Activated CD8-positive, alpha-beta T cell treated with anti-CD3 and anti-CD28 coated beads, Interleukin-2, amount 10 ng/mL, durations not matched to agents 7 days and 5 days (primary cell): ENCODE measurements at regions not wholly inside any gene's neighbourhood (a gene's known extent, or its start where the extent isn't known, plus 50 kb on each side); places are given as distances from the start of the nearest gene placed in this dataset.

Experiments used
- ATAC-seq: fragments of 150-1000 bp; cut with Tn5 transposase; one replicate; pipeline ENCODE4 v1.10.0; 2021; ENCODE audit warnings: moderate library complexity
- CTCF ChIA-PET: fragments of 350-600 bp; sonication (Branson Sonifier 250); formaldehyde crosslinking; loops from one replicate; lab custom pipeline; 2021; ENCODE audit warnings: antibody characterized with exemption; lab: Charles Lee
- POLR2A ChIA-PET: fragments of 350-600 bp; sonication (Branson Sonifier 250); formaldehyde crosslinking; loops from one replicate; lab custom pipeline; 2021; ENCODE audit warnings: antibody characterized with exemption; lab: Charles Lee
- DNase-seq: peaks from one replicate; pipeline ENCODE4 v3.0.0-alpha.2; 2020
- H3K27ac Mint-ChIP-seq: one replicate; pipeline ENCODE4 v1.8.0; 2021; ENCODE audit warnings: mild to moderate bottlenecking, mixed read lengths
- H3K27me3 Mint-ChIP-seq: one replicate; pipeline ENCODE4 v1.8.0; 2021; ENCODE audit warnings: low read depth, mixed read lengths
- H3K36me3 Mint-ChIP-seq: one replicate; pipeline ENCODE4 v1.8.0; 2021; ENCODE audit warnings: low read depth, mixed read lengths
- H3K4me1 Mint-ChIP-seq: one replicate; pipeline ENCODE4 v1.8.0; 2021; ENCODE audit warnings: low read depth, mixed read lengths
- H3K4me3 Mint-ChIP-seq: one replicate; pipeline ENCODE4 v1.8.0; 2021; ENCODE audit warnings: mild to moderate bottlenecking, mixed read lengths
- H3K9me3 Mint-ChIP-seq: one replicate; pipeline ENCODE4 v1.8.0; 2022; ENCODE audit warnings: mixed read lengths; ENCODE audit not compliant: insufficient read depth

- Mint-ChIP-seq H3K27ac (no peak overlapping the region), H3K27me3 (no peaks in the 10 kb centered on the region), H3K36me3 (no peaks in the 10 kb centered on the region), H3K4me1 (no peaks in the 10 kb centered on the region), H3K9me3 (peaks cover 3% of the 10 kb centered on the region), H3K4me3 (no peak overlapping the region)
- ATAC-seq (no peak), DNase-seq (no peak)
- CTCF ChIA-PET, result no interaction called here
- POLR2A ChIA-PET, result no interaction called here
Observed at GRCh38 chr10:106311590-106311989, 852.9 kb downstream of the SORCS1 start.

- H3K4me3 Mint-ChIP-seq, result no peak overlapping the region
- CTCF ChIA-PET, result no interaction called here
- H3K27me3 Mint-ChIP-seq, result no peaks in the 10 kb centered on the region
- peaks cover 3% of the 10 kb centered on the region for H3K9me3 Mint-ChIP-seq
- no peaks in the 10 kb centered on the region for H3K36me3 Mint-ChIP-seq
- ATAC-seq (no peak), DNase-seq (no peak)
- H3K27ac Mint-ChIP-seq, result no peak overlapping the region
- POLR2A ChIA-PET, result no interaction called here
- H3K4me1 Mint-ChIP-seq, result no peaks in the 10 kb centered on the region
Observed at GRCh38 chr10:106310596-106310995, 853.9 kb downstream of the SORCS1 start.

GRCh38 chr10:106309376-106309775, 855.1 kb downstream of the SORCS1 start:
- peaks cover 3% of the 10 kb centered on the region for H3K9me3 Mint-ChIP-seq
- DNase-seq, result no peak
- no peaks in the 10 kb centered on the region for H3K36me3 Mint-ChIP-seq
- H3K4me1 Mint-ChIP-seq, result no peaks in the 10 kb centered on the region
- no peaks in the 10 kb centered on the region for H3K27me3 Mint-ChIP-seq
- H3K27ac Mint-ChIP-seq, result no peak overlapping the region
- POLR2A ChIA-PET, result no interaction called here
- no peak for ATAC-seq
- no peak overlapping the region for H3K4me3 Mint-ChIP-seq
- CTCF ChIA-PET, result no interaction called here

- CTCF ChIA-PET, result no interaction called here
- Mint-ChIP-seq H3K27me3 (no peaks in the 10 kb centered on the region), H3K4me3 (no peak overlapping the region), H3K27ac (no peak overlapping the region), H3K9me3 (peaks cover 3% of the 10 kb centered on the region), H3K36me3 (no peaks in the 10 kb centered on the region), H3K4me1 (no peaks in the 10 kb centered on the region)
- no peak for DNase-seq
- POLR2A ChIA-PET, result no interaction called here
- ATAC-seq, result no peak
Observed at GRCh38 chr10:106308284-106308683, 856.2 kb downstream of the SORCS1 start.

GRCh38 chr10:106304056-106304455, 860.5 kb downstream of the SORCS1 start:
- Mint-ChIP-seq H3K9me3 (no peaks in the 10 kb centered on the region), H3K4me3 (no peak overlapping the region), H3K4me1 (no peaks in the 10 kb centered on the region), H3K27me3 (no peaks in the 10 kb centered on the region), H3K36me3 (no peaks in the 10 kb centered on the region), H3K27ac (no peak overlapping the region)
- ChIA-PET POLR2A (no interaction called here), CTCF (no interaction called here)
- DNase-seq (no peak), ATAC-seq (no peak)

GRCh38 chr10:106302961-106303360, 861.5 kb downstream of the SORCS1 start:
- no peak for ATAC-seq
- Mint-ChIP-seq H3K9me3 (no peaks in the 10 kb centered on the region), H3K27ac (no peak overlapping the region), H3K4me3 (no peak overlapping the region), H3K4me1 (no peaks in the 10 kb centered on the region), H3K27me3 (no peaks in the 10 kb centered on the region), H3K36me3 (no peaks in the 10 kb centered on the region)
- ChIA-PET CTCF (no interaction called here), POLR2A (no interaction called here)
- DNase-seq, result no peak

GRCh38 chr10:106301146-106301545, 863.4 kb downstream of the SORCS1 start:
- ChIA-PET POLR2A (no interaction called here), CTCF (no interaction called here)
- DNase-seq, result no peak
- H3K27me3 Mint-ChIP-seq, result no peaks in the 10 kb centered on the region
- no peak overlapping the region for H3K4me3 Mint-ChIP-seq
- ATAC-seq, result no peak
- no peaks in the 10 kb centered on the region for H3K36me3 Mint-ChIP-seq
- H3K27ac Mint-ChIP-seq, result no peak overlapping the region
- H3K9me3 Mint-ChIP-seq, result no peaks in the 10 kb centered on the region
- no peaks in the 10 kb centered on the region for H3K4me1 Mint-ChIP-seq

GRCh38 chr10:106296750-106297392, 867.6 kb downstream of the SORCS1 start:
- Mint-ChIP-seq H3K27me3 (no peaks in the 10 kb centered on the region), H3K9me3 (peaks cover 6% of the 10 kb centered on the region), H3K27ac (no peak overlapping the region), H3K36me3 (no peaks in the 10 kb centered on the region), H3K4me1 (no peaks in the 10 kb centered on the region), H3K4me3 (no peak overlapping the region)
- DNase-seq, result no peak
- CTCF ChIA-PET, result no interaction called here
- POLR2A ChIA-PET, result no interaction called here
- no peak for ATAC-seq

GRCh38 chr10:106284802-106285587, 879.5 kb downstream of the SORCS1 start:
- Mint-ChIP-seq H3K4me3 (no peak overlapping the region), H3K27ac (no peak overlapping the region), H3K36me3 (no peaks in the 10 kb centered on the region), H3K9me3 (peaks cover 14% of the 10 kb centered on the region), H3K4me1 (no peaks in the 10 kb centered on the region), H3K27me3 (no peaks in the 10 kb centered on the region)
- ATAC-seq, result no peak
- ChIA-PET CTCF (no interaction called here), POLR2A (no interaction called here)
- no peak for DNase-seq

- DNase-seq (no peak), ATAC-seq (no peak)
- H3K4me3 Mint-ChIP-seq, result no peak overlapping the region
- H3K27ac Mint-ChIP-seq, result no peak overlapping the region
- no peaks in the 10 kb centered on the region for H3K36me3 Mint-ChIP-seq
- CTCF ChIA-PET, result no interaction called here
- no peaks in the 10 kb centered on the region for H3K4me1 Mint-ChIP-seq
- peaks cover 9% of the 10 kb centered on the region for H3K9me3 Mint-ChIP-seq
- H3K27me3 Mint-ChIP-seq, result no peaks in the 10 kb centered on the region
- POLR2A ChIA-PET, result no interaction called here
Observed at GRCh38 chr10:106280896-106281460, 883.5 kb downstream of the SORCS1 start.

GRCh38 chr10:106278383-106278782, 886.1 kb downstream of the SORCS1 start:
- no peak for ATAC-seq
- Mint-ChIP-seq H3K36me3 (no peaks in the 10 kb centered on the region), H3K27ac (no peak overlapping the region), H3K4me1 (no peaks in the 10 kb centered on the region), H3K27me3 (no peaks in the 10 kb centered on the region), H3K9me3 (no peaks in the 10 kb centered on the region), H3K4me3 (no peak overlapping the region)
- no peak for DNase-seq
- POLR2A ChIA-PET, result no interaction called here
- CTCF ChIA-PET, result no interaction called here

GRCh38 chr10:106271237-106271636, 893.3 kb downstream of the SORCS1 start:
- H3K4me1 Mint-ChIP-seq, result no peaks in the 10 kb centered on the region
- POLR2A ChIA-PET, result no interaction called here
- H3K27ac Mint-ChIP-seq, result no peak overlapping the region

More at GRCh38 chr10:106271237-106271636, 893.3 kb downstream of the SORCS1 start:
- H3K27me3 Mint-ChIP-seq, result no peaks in the 10 kb centered on the region
- H3K9me3 Mint-ChIP-seq, result no peaks in the 10 kb centered on the region
- no peaks in the 10 kb centered on the region for H3K36me3 Mint-ChIP-seq
- H3K4me3 Mint-ChIP-seq, result no peak overlapping the region
- DNase-seq (no peak), ATAC-seq (no peak)
- CTCF ChIA-PET, result no interaction called here
